IMR-90 (cell line): ENCODE measurements at regions not wholly inside any gene's neighbourhood (a gene's known extent, or its start where the extent isn't known, plus 50 kb on each side); places are given as distances from the start of the nearest gene placed in this dataset.

ENCODE experiments used
- ATAC-seq: fragments of 200-7000 bp; cut with Tn5 transposase; 2 replicates; pipeline ENCODE4 v1.9.1; 2020; ENCODE audit warnings: low read depth, mild to moderate bottlenecking, moderate library complexity
- BruUV-seq: library from RNA; stranded (reverse); fragments of 400-500 nt; replicated peaks from 2 replicates; lab custom pipeline; 2021; lab: Mats Ljungman, UMichigan
- CTCF ChIA-PET: fragments of 300-600 bp; formaldehyde crosslinking; extraction: SDS; loops from one replicate; lab custom pipeline; 2021; ENCODE audit warnings: antibody characterized with exemption; lab: Yijun Ruan, JAX
- POLR2A ChIA-PET: fragments of 300-600 bp; sonication (Branson Sonifier 250); formaldehyde crosslinking; loops from one replicate; lab custom pipeline; 2022; ENCODE audit warnings: antibody characterized with exemption; ENCODE audit not compliant: unreplicated experiment; lab: Charles Lee
- DNase-seq: peaks from one replicate; pipeline ENCODE4 v3.0.0; 2013
- H2AFZ ChIP-seq: replicated peaks from 2 replicates; pipeline ENCODE3; 2013; ENCODE audit warnings: low read length, mild to moderate bottlenecking; ENCODE audit not compliant: poor library complexity
- H2AK5ac ChIP-seq: 2 replicates; pipeline ENCODE4 v1.6.1; 2013; ENCODE audit warnings: low read depth, low read length, inconsistent platforms
- H2AK9ac ChIP-seq: replicated peaks from 2 replicates; pipeline ENCODE3; 2013; ENCODE audit warnings: mild to moderate bottlenecking, low read depth, low read length, moderate library complexity; ENCODE audit not compliant: poor library complexity
- H2BK120ac ChIP-seq: 2 replicates; pipeline ENCODE4 v1.6.1; 2013; ENCODE audit warnings: low read depth, low read length, inconsistent platforms
- H2BK15ac ChIP-seq: 3 replicates; pipeline ENCODE4 v1.6.1; 2013; ENCODE audit warnings: low read depth, low read length, inconsistent platforms
- H2BK20ac ChIP-seq: 2 replicates; pipeline ENCODE4 v1.6.1; 2013; ENCODE audit warnings: low read depth, mild to moderate bottlenecking, inconsistent platforms, low read length, moderate library complexity
- H2BK5ac ChIP-seq: 2 replicates; pipeline ENCODE4 v1.6.1; 2013; ENCODE audit warnings: mild to moderate bottlenecking, low read depth, low read length, inconsistent platforms; ENCODE audit not compliant: poor library complexity, severe bottlenecking
- H3K14ac ChIP-seq: replicated peaks from 2 replicates; pipeline ENCODE4 v1.6.1; 2013; ENCODE audit warnings: low read depth, low read length, inconsistent platforms
- H3K18ac ChIP-seq: 2 replicates; pipeline ENCODE4 v1.6.1; 2013; ENCODE audit warnings: low read depth, low read length, control low read depth
- H3K23ac ChIP-seq: 2 replicates; pipeline ENCODE4 v1.6.1; 2013; ENCODE audit warnings: low read depth, low read length, inconsistent platforms
- H3K27ac ChIP-seq: 2 replicates; pipeline ENCODE4 v1.5.1; 2013; ENCODE audit warnings: mild to moderate bottlenecking, control low read depth, low read length; ENCODE audit not compliant: insufficient read depth
- H3K27me3 ChIP-seq: 2 replicates; pipeline ENCODE4 v1.6.1; 2013; ENCODE audit warnings: low read length; ENCODE audit not compliant: control insufficient read depth, insufficient read depth
- H3K36me3 ChIP-seq: 2 replicates; pipeline ENCODE4 v1.6.1; 2013; ENCODE audit warnings: low read length, mixed read lengths; ENCODE audit not compliant: control insufficient read depth, insufficient read depth
- H3K4ac ChIP-seq: 2 replicates; pipeline ENCODE4 v1.6.1; 2013; ENCODE audit warnings: low read depth, low read length, inconsistent platforms
- H3K4me1 ChIP-seq: 2 replicates; pipeline ENCODE4 v1.6.1; 2013; ENCODE audit warnings: low read length, mixed read lengths; ENCODE audit not compliant: control insufficient read depth, insufficient read depth
- H3K4me2 ChIP-seq: 2 replicates; pipeline ENCODE4 v1.6.1; 2013; ENCODE audit warnings: low read depth, mild to moderate bottlenecking, control low read depth, low read length, moderate library complexity
- H3K4me3 ChIP-seq: 2 replicates; pipeline ENCODE4 v1.5.1; 2013; ENCODE audit warnings: low read depth, mild to moderate bottlenecking, control low read depth, low read length, moderate library complexity; ENCODE audit not compliant: insufficient read depth
- H3K56ac ChIP-seq: 2 replicates; pipeline ENCODE4 v1.6.1; 2013; ENCODE audit warnings: low read length, inconsistent platforms; ENCODE audit not compliant: insufficient read depth; ENCODE audit errors: extremely low read depth
- H3K79me1 ChIP-seq, 2 experiments: 2 replicates each; pipeline ENCODE4 v1.6.1; 2013; ENCODE audit warnings: low read length in 2 of 2, inconsistent platforms in 1 of 2, low read depth in 1 of 2
- H3K9ac ChIP-seq: 2 replicates; pipeline ENCODE4 v1.6.1; 2013; ENCODE audit warnings: low read depth, low read length, control low read depth
- H3K9me1 ChIP-seq: 2 replicates; pipeline ENCODE4 v1.6.1; 2013; ENCODE audit warnings: low read length, inconsistent platforms; ENCODE audit not compliant: insufficient read depth
- H3K9me3 ChIP-seq: 2 replicates; pipeline ENCODE4 v1.6.1; 2013; ENCODE audit warnings: low read length; ENCODE audit not compliant: control insufficient read depth, insufficient read depth
- H4K20me1 ChIP-seq: 2 replicates; pipeline ENCODE4 v1.6.1; 2013; ENCODE audit warnings: low read length, inconsistent platforms; ENCODE audit not compliant: insufficient read depth
- H4K5ac ChIP-seq: 2 replicates; pipeline ENCODE4 v1.6.1; 2013; ENCODE audit warnings: mild to moderate bottlenecking, low read depth, low read length, control low read depth
- H4K8ac ChIP-seq, 2 experiments: 2 replicates each; pipeline ENCODE4 v1.6.1; 2013; ENCODE audit warnings: low read depth in 2 of 2, low read length in 2 of 2, control low read depth in 1 of 2, inconsistent platforms in 1 of 2
- H4K91ac ChIP-seq: 2 replicates; pipeline ENCODE4 v1.6.1; 2013; ENCODE audit warnings: low read depth, low read length, inconsistent platforms; ENCODE audit not compliant: insufficient read depth
- BHLHE40 ChIP-seq: fragments of 150-350 bp; IDR thresholded peaks from 2 replicates; pipeline ENCODE4 v1.6.1; 2016; ENCODE audit warnings: mild to moderate bottlenecking, low read depth, low read length
- CEBPB ChIP-seq: IDR thresholded peaks from 2 replicates; pipeline ENCODE4 v1.6.1; 2012; ENCODE audit warnings: low read depth, low read length, improper control_type of control experiment
- CHD1 ChIP-seq: IDR thresholded peaks from 2 replicates; pipeline ENCODE4 v1.6.1; 2012; ENCODE audit warnings: low read depth, low read length, improper control_type of control experiment
- FOS ChIP-seq: fragments of 150-350 bp; IDR thresholded peaks from 2 replicates; pipeline ENCODE4 v1.6.1; 2016; ENCODE audit warnings: low read depth, low read length
- MAFK ChIP-seq: IDR thresholded peaks from 2 replicates; pipeline ENCODE4 v1.6.1; 2012; ENCODE audit warnings: low read depth, low read length, improper control_type of control experiment
- MAZ ChIP-seq: IDR thresholded peaks from 2 replicates; pipeline ENCODE4 v1.6.1; 2012; ENCODE audit warnings: low read depth, mild to moderate bottlenecking, low read length, improper control_type of control experiment, moderate library complexity, borderline replicate concordance
- MXI1 ChIP-seq: IDR thresholded peaks from 2 replicates; pipeline ENCODE4 v1.6.1; 2012; ENCODE audit warnings: low read depth, mild to moderate bottlenecking, low read length, moderate library complexity, borderline replicate concordance
- NFE2L2 ChIP-seq: fragments of 150-350 bp; IDR thresholded peaks from 2 replicates; pipeline ENCODE4 v1.6.1; 2016; ENCODE audit warnings: low read depth, mild to moderate bottlenecking, low read length
- POLR2A ChIP-seq: IDR thresholded peaks from 2 replicates; pipeline ENCODE4 v1.6.1; 2012; ENCODE audit warnings: mild to moderate bottlenecking, low read depth, low read length
- RAD21 ChIP-seq: IDR thresholded peaks from 2 replicates; pipeline ENCODE4 v1.6.1; 2012; ENCODE audit warnings: low read length, improper control_type of control experiment
- RCOR1 ChIP-seq: IDR thresholded peaks from 2 replicates; pipeline ENCODE4 v1.6.1; 2012; ENCODE audit warnings: mild to moderate bottlenecking, low read length, improper control_type of control experiment; ENCODE audit not compliant: insufficient replicate concordance
- RFX5 ChIP-seq: IDR thresholded peaks from 2 replicates; pipeline ENCODE4 v1.8.0; 2012; ENCODE audit warnings: low read depth, mild to moderate bottlenecking, low read length, moderate library complexity
- SMC3 ChIP-seq: fragments of 150-350 bp; IDR thresholded peaks from 2 replicates; pipeline ENCODE4 v1.6.1; 2016; ENCODE audit warnings: low read depth, mild to moderate bottlenecking, antibody characterized with exemption, low read length, moderate library complexity
- USF2 ChIP-seq: fragments of 150-350 bp; IDR thresholded peaks from 2 replicates; pipeline ENCODE4 v1.6.1; 2017; ENCODE audit warnings: mild to moderate bottlenecking, antibody characterized with exemption, low read length, low read depth
- WGBS, 2 experiments: methylation state at CpG; one replicate each; pipeline versions ENCODE4 v1.1.5 to v1.1.7; 2013; ENCODE audit warnings: missing lambda C conversion rate in 2 of 2; ENCODE audit not compliant: insufficient read length in 1 of 2; ENCODE audit errors: extremely low coverage in 2 of 2; 5-methylcytosine and 5-hydroxymethylcytosine counted together
- dilution Hi-C: fragments of 300-500 bp; cut with HindIII; formaldehyde crosslinking; loops from one replicate; pipeline ENCODE4 v1.14.3; 2018; ENCODE audit warnings: low sequenced_read_pairs; ENCODE audit not compliant: unreplicated experiment
- in situ Hi-C: fragments of 300-500 bp; cut with MboI; formaldehyde crosslinking; loops from 3 replicates; pipeline ENCODE4 v1.14.3; 2019; ENCODE audit warnings: low sequenced_read_pairs, inconsistent platforms, mixed read lengths
- intact Hi-C: fragments of 100-400 bp; cut with micrococcal nuclease; formaldehyde crosslinking; loops from 2 replicates; pipeline ENCODE4 v1.10.0; 2022
- TF ChIP-seq, protein P1 (sequence below): conservative IDR thresholded peaks from 2 replicates; pipeline ENCODE4 v1.5.1; 2012; ENCODE audit warnings: mild to moderate bottlenecking, low read depth, low read length, improper control_type of control experiment
- TF ChIP-seq, protein P2 (sequence below): fragments of 150-350 bp; IDR thresholded peaks from 2 replicates; pipeline ENCODE4 v1.6.1; 2016; ENCODE audit warnings: low read depth, mild to moderate bottlenecking, low read length, moderate library complexity, borderline replicate concordance

- Histone ChIP-seq H2BK120ac (no peak overlapping the region), H4K5ac (no peak overlapping the region), H3K4ac (no peak overlapping the region), H3K4me1 (peaks cover 3% of the 10 kb centered on the region; the same call in 1 of the 2 replicates), H3K36me3 (no peaks in the 10 kb centered on the region), H3K56ac (no peak overlapping the region), H3K79me1 (no peaks in the 10 kb centered on the region), H3K9me3 (no peaks in the 10 kb centered on the region), H3K27ac (no peak overlapping the region), H3K9me1 (no peaks in the 10 kb centered on the region), H2BK20ac (no peak overlapping the region), H3K18ac (no peak overlapping the region), H3K4me2 (no peak overlapping the region), H2AK5ac (no peak overlapping the region), H2BK5ac (no peak overlapping the region), H4K91ac (no peak overlapping the region), H2AFZ (no peak overlapping the region), H3K4me3 (no peak overlapping the region), H2BK15ac (no peak overlapping the region), H4K20me1 (no peaks in the 10 kb centered on the region), H3K14ac (no peak overlapping the region), H3K23ac (no peak overlapping the region), H4K8ac (no peak overlapping the region), H2AK9ac (no peak overlapping the region), H3K27me3 (no peaks in the 10 kb centered on the region), H3K9ac (no peak overlapping the region)
- TF ChIP-seq CHD1 (no peak), SMC3 (no peak), RCOR1 (no peak), POLR2A (no peak), NFE2L2 (no peak), MAFK (no peak), BHLHE40 (no peak), USF2 (no peak), MAZ (no peak), CEBPB (no peak), FOS (no peak), RAD21 (no peak), RFX5 (no peak), MXI1 (no peak)
- TF ChIP-seq, protein P1, sequence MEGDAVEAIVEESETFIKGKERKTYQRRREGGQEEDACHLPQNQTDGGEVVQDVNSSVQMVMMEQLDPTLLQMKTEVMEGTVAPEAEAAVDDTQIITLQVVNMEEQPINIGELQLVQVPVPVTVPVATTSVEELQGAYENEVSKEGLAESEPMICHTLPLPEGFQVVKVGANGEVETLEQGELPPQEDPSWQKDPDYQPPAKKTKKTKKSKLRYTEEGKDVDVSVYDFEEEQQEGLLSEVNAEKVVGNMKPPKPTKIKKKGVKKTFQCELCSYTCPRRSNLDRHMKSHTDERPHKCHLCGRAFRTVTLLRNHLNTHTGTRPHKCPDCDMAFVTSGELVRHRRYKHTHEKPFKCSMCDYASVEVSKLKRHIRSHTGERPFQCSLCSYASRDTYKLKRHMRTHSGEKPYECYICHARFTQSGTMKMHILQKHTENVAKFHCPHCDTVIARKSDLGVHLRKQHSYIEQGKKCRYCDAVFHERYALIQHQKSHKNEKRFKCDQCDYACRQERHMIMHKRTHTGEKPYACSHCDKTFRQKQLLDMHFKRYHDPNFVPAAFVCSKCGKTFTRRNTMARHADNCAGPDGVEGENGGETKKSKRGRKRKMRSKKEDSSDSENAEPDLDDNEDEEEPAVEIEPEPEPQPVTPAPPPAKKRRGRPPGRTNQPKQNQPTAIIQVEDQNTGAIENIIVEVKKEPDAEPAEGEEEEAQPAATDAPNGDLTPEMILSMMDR: no peak
- TF ChIP-seq, protein P2, sequence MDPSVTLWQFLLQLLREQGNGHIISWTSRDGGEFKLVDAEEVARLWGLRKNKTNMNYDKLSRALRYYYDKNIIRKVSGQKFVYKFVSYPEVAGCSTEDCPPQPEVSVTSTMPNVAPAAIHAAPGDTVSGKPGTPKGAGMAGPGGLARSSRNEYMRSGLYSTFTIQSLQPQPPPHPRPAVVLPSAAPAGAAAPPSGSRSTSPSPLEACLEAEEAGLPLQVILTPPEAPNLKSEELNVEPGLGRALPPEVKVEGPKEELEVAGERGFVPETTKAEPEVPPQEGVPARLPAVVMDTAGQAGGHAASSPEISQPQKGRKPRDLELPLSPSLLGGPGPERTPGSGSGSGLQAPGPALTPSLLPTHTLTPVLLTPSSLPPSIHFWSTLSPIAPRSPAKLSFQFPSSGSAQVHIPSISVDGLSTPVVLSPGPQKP: no peak
- in situ Hi-C loops (no loop called here), dilution Hi-C loops (no loop called here), intact Hi-C loops (no loop called here)
- ChIA-PET CTCF (no interaction called here), POLR2A (no interaction called here)
- no CpG with 5 or more reads among the region's 6 CpGs for WGBS, 2 experiments
- DNase-seq: peak; percentile 32
- ATAC-seq: no peak
- no TSS peak for BruUV-seq
Observed at GRCh38 chr9:87309236-87309635, 188.4 kb upstream of the DAPK1 start.
